Stimulated activated naive CD8-positive, alpha-beta T cell treated with anti-CD3 and anti-CD28 coated beads, Interleukin-15, amount 100 ng/mL, for 72 hours (primary cell): ENCODE measurements at regions not wholly inside any gene's neighbourhood (a gene's known extent, or its start where the extent isn't known, plus 50 kb on each side); places are given as distances from the start of the nearest gene placed in this dataset.
A peak's percentile ranks its signal among the peaks of the same experiment; 100 is the strongest.
"Not testable (repeated sequence)": the region's sequence is repeated elsewhere in the genome, so short reads cannot be mapped to it uniquely, and the experiment has no call there.

Experiments
- ATAC-seq: fragments of 150-1000 bp; cut with Tn5 transposase; 2 replicates; pipeline ENCODE4 v1.10.0; 2021; ENCODE audit warnings: mild to moderate bottlenecking, moderate library complexity
- DNase-seq, 2 donors: peaks; one replicate each; pipeline ENCODE4 v3.0.0; 2021 to 2022
- H3K27ac Mint-ChIP-seq, 2 donors: one replicate each; pipeline ENCODE4 v1.8.0; 2022; ENCODE audit warnings: mild to moderate bottlenecking in 2 of 2, mixed read lengths in 2 of 2, moderate library complexity in 2 of 2
- H3K27me3 Mint-ChIP-seq: one replicate; pipeline ENCODE4 v1.8.0; 2022; ENCODE audit warnings: mixed read lengths
- H3K4me1 Mint-ChIP-seq: one replicate; pipeline ENCODE4 v1.8.0; 2022; ENCODE audit warnings: mild to moderate bottlenecking, mixed read lengths
- H3K4me3 Mint-ChIP-seq, 2 donors: one replicate each; pipeline ENCODE4 v1.8.0; 2022; ENCODE audit warnings: mild to moderate bottlenecking in 2 of 2, mixed read lengths in 2 of 2, moderate library complexity in 1 of 2
- H3K9me3 Mint-ChIP-seq, 2 donors: one replicate each; pipeline ENCODE4 v1.8.0; 2022; ENCODE audit warnings: mixed read lengths in 2 of 2

- H3K4me3 Mint-ChIP-seq, result no peak overlapping the region
- peaks cover 0 to 6% of the 10 kb centered on the region in 2 donors for H3K9me3 Mint-ChIP-seq
- DNase-seq (no peak), ATAC-seq (no peak)
- H3K4me1 Mint-ChIP-seq, result peaks cover 17% of the 10 kb centered on the region
- peak overlapping the region in 1 of 2 donors; percentile 10 for H3K27ac Mint-ChIP-seq
- H3K27me3 Mint-ChIP-seq, result peaks cover 47% of the 10 kb centered on the region
Measured at GRCh38 chr18:35811896-35812295, 160.6 kb upstream of the RMP24 start.

- not testable (repeated sequence) for H3K27ac Mint-ChIP-seq, H3K4me1 Mint-ChIP-seq
Measured at GRCh38 chr18:35815011-35815410, 157.5 kb upstream of the RMP24 start.

GRCh38 chr18:35816003-35816402 lies 156.5 kb upstream of the RMP24 start:
- Mint-ChIP-seq H3K27me3 (peaks cover 28% of the 10 kb centered on the region), H3K4me3 (no peak overlapping the region), H3K27ac (no peak overlapping the region), H3K9me3 (peaks cover 0 to 6% of the 10 kb centered on the region in 2 donors), H3K4me1 (no peaks in the 10 kb centered on the region)
- DNase-seq, result no peak
- no peak for ATAC-seq

More at GRCh38 chr18:35815011-35815410, 157.5 kb upstream of the RMP24 start:
- H3K4me3 Mint-ChIP-seq, DNase-seq, ATAC-seq, H3K9me3 Mint-ChIP-seq: not testable (repeated sequence)
- peaks cover 27% of the 10 kb centered on the region for H3K27me3 Mint-ChIP-seq

GRCh38 chr18:35817604-35818352 lies 154.7 kb upstream of the RMP24 start:
- DNase-seq (no peak), ATAC-seq (peak; percentile 49)
- H3K4me1 Mint-ChIP-seq, result no peaks in the 10 kb centered on the region

GRCh38 chr18:35818353-35818667 lies 154.2 kb upstream of the RMP24 start:
- DNase-seq (no peak), ATAC-seq (no peak)
- no peaks in the 10 kb centered on the region for H3K4me1 Mint-ChIP-seq
- H3K27me3 Mint-ChIP-seq, result peaks cover 20% of the 10 kb centered on the region
- H3K4me3 Mint-ChIP-seq, result no peak overlapping the region
- no peaks in the 10 kb centered on the region for H3K9me3 Mint-ChIP-seq
- H3K27ac Mint-ChIP-seq, result no peak overlapping the region

More at GRCh38 chr18:35817604-35818352, 154.7 kb upstream of the RMP24 start:
- Mint-ChIP-seq H3K4me3 (no peak overlapping the region), H3K27me3 (peaks cover 23% of the 10 kb centered on the region), H3K27ac (no peak overlapping the region), H3K9me3 (no peaks in the 10 kb centered on the region)

- H3K27me3 Mint-ChIP-seq, result peaks cover 8% of the 10 kb centered on the region
- DNase-seq, result no peak
- ATAC-seq, result no peak
Measured at GRCh38 chr18:35822413-35822812, 150.1 kb upstream of the RMP24 start.

GRCh38 chr18:35826477-35826876 lies 146.0 kb upstream of the RMP24 start:
- peaks cover 24 to 29% of the 10 kb centered on the region in 2 donors for H3K9me3 Mint-ChIP-seq
- no peaks in the 10 kb centered on the region for H3K4me1 Mint-ChIP-seq
- ATAC-seq, result no peak
- no peak for DNase-seq
- no peak overlapping the region for H3K27ac Mint-ChIP-seq
- H3K27me3 Mint-ChIP-seq, result no peaks in the 10 kb centered on the region
- H3K4me3 Mint-ChIP-seq, result no peak overlapping the region

More at GRCh38 chr18:35822413-35822812, 150.1 kb upstream of the RMP24 start:
- no peaks in the 10 kb centered on the region for H3K4me1 Mint-ChIP-seq
- no peak overlapping the region for H3K27ac Mint-ChIP-seq
- H3K9me3 Mint-ChIP-seq, result no peaks in the 10 kb centered on the region
- no peak overlapping the region for H3K4me3 Mint-ChIP-seq

- H3K27me3 Mint-ChIP-seq, result peaks cover 5% of the 10 kb centered on the region
- DNase-seq (no peak), ATAC-seq (peak; percentile 86)
- no peaks in the 10 kb centered on the region for H3K4me1 Mint-ChIP-seq
- H3K4me3 Mint-ChIP-seq, result no peak overlapping the region
- H3K9me3 Mint-ChIP-seq, result peaks cover 33 to 36% of the 10 kb centered on the region in 2 donors
- no peak overlapping the region for H3K27ac Mint-ChIP-seq
Measured at GRCh38 chr18:35827275-35827902, 145.1 kb upstream of the RMP24 start.

- Mint-ChIP-seq H3K27me3 (peaks cover 10% of the 10 kb centered on the region), H3K4me1 (no peaks in the 10 kb centered on the region), H3K27ac (no peak overlapping the region), H3K4me3 (no peak overlapping the region), H3K9me3 (peaks cover 38 to 41% of the 10 kb centered on the region in 2 donors)
- DNase-seq, result no peak
- no peak for ATAC-seq
Measured at GRCh38 chr18:35827903-35828275, 144.6 kb upstream of the RMP24 start.

GRCh38 chr18:35828591-35828990 lies 143.9 kb upstream of the RMP24 start:
- ATAC-seq (no peak), DNase-seq (no peak)
- Mint-ChIP-seq H3K9me3 (peaks cover 45 to 48% of the 10 kb centered on the region in 2 donors), H3K4me1 (no peaks in the 10 kb centered on the region), H3K27me3 (peaks cover 17% of the 10 kb centered on the region), H3K27ac (peak overlapping the region in 1 of 2 donors; percentile 69), H3K4me3 (no peak overlapping the region)

GRCh38 chr18:35835366-35835765 lies 137.1 kb upstream of the RMP24 start:
- ATAC-seq, result no peak
- Mint-ChIP-seq H3K27me3 (peaks cover 26% of the 10 kb centered on the region), H3K27ac (no peak overlapping the region), H3K9me3 (peaks cover 28% of the 10 kb centered on the region in 2 donors), H3K4me1 (no peaks in the 10 kb centered on the region), H3K4me3 (no peak overlapping the region)
- no peak for DNase-seq

- H3K27me3 Mint-ChIP-seq, result peaks cover 26% of the 10 kb centered on the region
- no peak for ATAC-seq
Measured at GRCh38 chr18:35835833-35836232, 136.6 kb upstream of the RMP24 start.

GRCh38 chr18:35836932-35837331 lies 135.5 kb upstream of the RMP24 start:
- Mint-ChIP-seq H3K27ac (no peak overlapping the region), H3K4me1 (no peaks in the 10 kb centered on the region), H3K27me3 (peaks cover 35% of the 10 kb centered on the region), H3K9me3 (peaks cover 14 to 28% of the 10 kb centered on the region in 2 donors), H3K4me3 (no peak overlapping the region)
- no peak for ATAC-seq
- DNase-seq, result no peak

More at GRCh38 chr18:35835833-35836232, 136.6 kb upstream of the RMP24 start:
- peaks cover 24 to 30% of the 10 kb centered on the region in 2 donors for H3K9me3 Mint-ChIP-seq
- no peak overlapping the region for H3K27ac Mint-ChIP-seq
- no peaks in the 10 kb centered on the region for H3K4me1 Mint-ChIP-seq
- no peak overlapping the region for H3K4me3 Mint-ChIP-seq
- DNase-seq, result no peak

GRCh38 chr18:35837922-35838496 lies 134.5 kb upstream of the RMP24 start:
- no peak overlapping the region for H3K27ac Mint-ChIP-seq
- DNase-seq, result no peak
- ATAC-seq, result no peak
- no peaks in the 10 kb centered on the region for H3K4me1 Mint-ChIP-seq
- H3K27me3 Mint-ChIP-seq, result peaks cover 25% of the 10 kb centered on the region
- H3K4me3 Mint-ChIP-seq, result no peak overlapping the region
- H3K9me3 Mint-ChIP-seq, result peaks cover 6 to 17% of the 10 kb centered on the region in 2 donors

- Mint-ChIP-seq H3K27ac (no peak overlapping the region), H3K27me3 (peaks cover 10% of the 10 kb centered on the region), H3K4me1 (no peaks in the 10 kb centered on the region), H3K9me3 (peaks cover 0 to 11% of the 10 kb centered on the region in 2 donors), H3K4me3 (no peak overlapping the region)
- peak; percentile 35 for ATAC-seq
- peak in 1 of 2 donors; percentile 12 for DNase-seq
Measured at GRCh38 chr18:35841283-35841682, 131.2 kb upstream of the RMP24 start.

GRCh38 chr18:35842536-35842935 lies 129.9 kb upstream of the RMP24 start:
- H3K27me3 Mint-ChIP-seq, result peaks cover 10% of the 10 kb centered on the region
- H3K27ac Mint-ChIP-seq, result no peak overlapping the region
- no peak for DNase-seq

More at GRCh38 chr18:35842536-35842935, 129.9 kb upstream of the RMP24 start:
- Mint-ChIP-seq H3K4me3 (no peak overlapping the region), H3K4me1 (no peaks in the 10 kb centered on the region), H3K9me3 (peaks cover 0 to 11% of the 10 kb centered on the region in 2 donors)
- no peak for ATAC-seq
